Activated T-cell treated with anti-CD3 and anti-CD28 coated beads, Interleukin-2, amount 50 U/mL, for 48 hours (primary cell): ENCODE measurements at regions not wholly inside any gene's neighbourhood (a gene's known extent, or its start where the extent isn't known, plus 50 kb on each side); places are given as distances from the start of the nearest gene placed in this dataset.

Experiments
- DNase-seq, 2 experiments: peaks; one replicate each; pipeline ENCODE4 v3.0.0-alpha.2; 2020

GRCh38 chr4:108520807-108521206, 99.6 kb upstream of the RPL34 start:
- DNase-seq, result no peak

GRCh38 chr4:108519911-108520601, 100.3 kb upstream of the RPL34 start:
- no peak for DNase-seq

- DNase-seq, result no peak
Observed at GRCh38 chr4:108519208-108519833, 101.1 kb upstream of the RPL34 start.

- DNase-seq, result peak; percentile 42 to 46
Observed at GRCh38 chr4:108512615-108513505, 107.5 kb upstream of the RPL34 start.

- DNase-seq, result no peak
Observed at GRCh38 chr4:108511618-108512017, 108.8 kb upstream of the RPL34 start.

GRCh38 chr4:108502356-108502755, 118.0 kb upstream of the RPL34 start:
- no peak for DNase-seq

GRCh38 chr4:108498925-108499324, 121.5 kb upstream of the RPL34 start:
- no peak for DNase-seq

- DNase-seq, result no peak
Observed at GRCh38 chr4:108493596-108493931, 126.8 kb upstream of the RPL34 start.

GRCh38 chr4:108492816-108493595, 127.4 kb upstream of the RPL34 start:
- peak; percentile 45 to 55 for DNase-seq

GRCh38 chr4:108488865-108489264, 131.5 kb upstream of the RPL34 start:
- no peak for DNase-seq

- no peak for DNase-seq
Observed at GRCh38 chr4:108486046-108486445, 134.3 kb upstream of the RPL34 start.

GRCh38 chr4:108484187-108484586, 136.2 kb upstream of the RPL34 start:
- DNase-seq, result peak in 1 of 2 experiments; percentile 24

GRCh38 chr4:108483650-108484049, 136.7 kb upstream of the RPL34 start:
- no peak for DNase-seq

- peak; percentile 46 for DNase-seq
Observed at GRCh38 chr4:108483079-108483478, 137.3 kb upstream of the RPL34 start.

GRCh38 chr4:108480881-108481280, 139.5 kb upstream of the RPL34 start:
- no peak for DNase-seq

GRCh38 chr4:108477527-108478108, 142.8 kb upstream of the RPL34 start:
- no peak for DNase-seq

- no peak for DNase-seq
Observed at GRCh38 chr4:108473163-108473720, 147.1 kb upstream of the RPL34 start.

GRCh38 chr4:108466936-108467902, 153.2 kb upstream of the RPL34 start:
- DNase-seq, result peak; percentile 21 to 31

- no peak for DNase-seq
Observed at GRCh38 chr4:108465886-108466500, 154.4 kb upstream of the RPL34 start.

GRCh38 chr4:108458681-108459080, 161.7 kb upstream of the RPL34 start:
- DNase-seq, result no peak

GRCh38 chr4:108454227-108454626, 166.1 kb upstream of the RPL34 start:
- no peak for DNase-seq
